ENCODE measurements at regions not wholly inside any gene's neighbourhood (a gene's known extent, or its start where the extent isn't known, plus 50 kb on each side); places are given as distances from the start of the nearest gene placed in this dataset.

DNA sequence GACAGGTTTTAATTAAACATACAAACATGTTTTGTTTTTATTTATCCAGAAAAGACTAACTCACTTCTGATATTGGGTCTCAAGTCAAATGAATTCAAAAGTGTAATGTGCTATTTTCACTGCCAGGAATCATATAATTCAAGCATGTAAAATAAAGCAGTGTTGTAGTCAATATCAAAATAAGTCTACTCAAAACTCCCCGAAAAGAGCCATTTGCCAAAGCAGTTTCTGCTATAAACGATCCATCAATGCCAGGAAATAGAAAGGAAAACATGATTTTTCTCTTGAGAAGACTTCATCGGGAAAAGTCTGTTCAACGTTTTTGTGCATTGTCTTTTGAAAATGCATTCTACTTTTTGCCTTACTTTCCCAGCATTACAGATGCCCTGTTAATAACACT lies 633.3 kb downstream of the FAT4 start:
- TF ChIP-seq, protein P1, sequence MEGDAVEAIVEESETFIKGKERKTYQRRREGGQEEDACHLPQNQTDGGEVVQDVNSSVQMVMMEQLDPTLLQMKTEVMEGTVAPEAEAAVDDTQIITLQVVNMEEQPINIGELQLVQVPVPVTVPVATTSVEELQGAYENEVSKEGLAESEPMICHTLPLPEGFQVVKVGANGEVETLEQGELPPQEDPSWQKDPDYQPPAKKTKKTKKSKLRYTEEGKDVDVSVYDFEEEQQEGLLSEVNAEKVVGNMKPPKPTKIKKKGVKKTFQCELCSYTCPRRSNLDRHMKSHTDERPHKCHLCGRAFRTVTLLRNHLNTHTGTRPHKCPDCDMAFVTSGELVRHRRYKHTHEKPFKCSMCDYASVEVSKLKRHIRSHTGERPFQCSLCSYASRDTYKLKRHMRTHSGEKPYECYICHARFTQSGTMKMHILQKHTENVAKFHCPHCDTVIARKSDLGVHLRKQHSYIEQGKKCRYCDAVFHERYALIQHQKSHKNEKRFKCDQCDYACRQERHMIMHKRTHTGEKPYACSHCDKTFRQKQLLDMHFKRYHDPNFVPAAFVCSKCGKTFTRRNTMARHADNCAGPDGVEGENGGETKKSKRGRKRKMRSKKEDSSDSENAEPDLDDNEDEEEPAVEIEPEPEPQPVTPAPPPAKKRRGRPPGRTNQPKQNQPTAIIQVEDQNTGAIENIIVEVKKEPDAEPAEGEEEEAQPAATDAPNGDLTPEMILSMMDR (IDR thresholded peaks at IDR 0.05; ENCODE audit: insufficient read depth, low read length), result no peak
- TF ChIP-seq, protein P2, sequence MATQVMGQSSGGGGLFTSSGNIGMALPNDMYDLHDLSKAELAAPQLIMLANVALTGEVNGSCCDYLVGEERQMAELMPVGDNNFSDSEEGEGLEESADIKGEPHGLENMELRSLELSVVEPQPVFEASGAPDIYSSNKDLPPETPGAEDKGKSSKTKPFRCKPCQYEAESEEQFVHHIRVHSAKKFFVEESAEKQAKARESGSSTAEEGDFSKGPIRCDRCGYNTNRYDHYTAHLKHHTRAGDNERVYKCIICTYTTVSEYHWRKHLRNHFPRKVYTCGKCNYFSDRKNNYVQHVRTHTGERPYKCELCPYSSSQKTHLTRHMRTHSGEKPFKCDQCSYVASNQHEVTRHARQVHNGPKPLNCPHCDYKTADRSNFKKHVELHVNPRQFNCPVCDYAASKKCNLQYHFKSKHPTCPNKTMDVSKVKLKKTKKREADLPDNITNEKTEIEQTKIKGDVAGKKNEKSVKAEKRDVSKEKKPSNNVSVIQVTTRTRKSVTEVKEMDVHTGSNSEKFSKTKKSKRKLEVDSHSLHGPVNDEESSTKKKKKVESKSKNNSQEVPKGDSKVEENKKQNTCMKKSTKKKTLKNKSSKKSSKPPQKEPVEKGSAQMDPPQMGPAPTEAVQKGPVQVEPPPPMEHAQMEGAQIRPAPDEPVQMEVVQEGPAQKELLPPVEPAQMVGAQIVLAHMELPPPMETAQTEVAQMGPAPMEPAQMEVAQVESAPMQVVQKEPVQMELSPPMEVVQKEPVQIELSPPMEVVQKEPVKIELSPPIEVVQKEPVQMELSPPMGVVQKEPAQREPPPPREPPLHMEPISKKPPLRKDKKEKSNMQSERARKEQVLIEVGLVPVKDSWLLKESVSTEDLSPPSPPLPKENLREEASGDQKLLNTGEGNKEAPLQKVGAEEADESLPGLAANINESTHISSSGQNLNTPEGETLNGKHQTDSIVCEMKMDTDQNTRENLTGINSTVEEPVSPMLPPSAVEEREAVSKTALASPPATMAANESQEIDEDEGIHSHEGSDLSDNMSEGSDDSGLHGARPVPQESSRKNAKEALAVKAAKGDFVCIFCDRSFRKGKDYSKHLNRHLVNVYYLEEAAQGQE (IDR thresholded peaks at IDR 0.05; ENCODE audit: insufficient replicate concordance, low read depth), result no peak
- TF ChIP-seq POLR2AphosphoS5 (IDR thresholded peaks at IDR 0.05; ENCODE audit: low read depth) (no peak), GABPA (IDR thresholded peaks at IDR 0.05; ENCODE audit: low read depth) (no peak)

Data from HL-60 (cell line).